ENCODE measurements at regions not wholly inside any gene's neighbourhood (a gene's known extent, or its start where the extent isn't known, plus 50 kb on each side); places are given as distances from the start of the nearest gene placed in this dataset.

DNA sequence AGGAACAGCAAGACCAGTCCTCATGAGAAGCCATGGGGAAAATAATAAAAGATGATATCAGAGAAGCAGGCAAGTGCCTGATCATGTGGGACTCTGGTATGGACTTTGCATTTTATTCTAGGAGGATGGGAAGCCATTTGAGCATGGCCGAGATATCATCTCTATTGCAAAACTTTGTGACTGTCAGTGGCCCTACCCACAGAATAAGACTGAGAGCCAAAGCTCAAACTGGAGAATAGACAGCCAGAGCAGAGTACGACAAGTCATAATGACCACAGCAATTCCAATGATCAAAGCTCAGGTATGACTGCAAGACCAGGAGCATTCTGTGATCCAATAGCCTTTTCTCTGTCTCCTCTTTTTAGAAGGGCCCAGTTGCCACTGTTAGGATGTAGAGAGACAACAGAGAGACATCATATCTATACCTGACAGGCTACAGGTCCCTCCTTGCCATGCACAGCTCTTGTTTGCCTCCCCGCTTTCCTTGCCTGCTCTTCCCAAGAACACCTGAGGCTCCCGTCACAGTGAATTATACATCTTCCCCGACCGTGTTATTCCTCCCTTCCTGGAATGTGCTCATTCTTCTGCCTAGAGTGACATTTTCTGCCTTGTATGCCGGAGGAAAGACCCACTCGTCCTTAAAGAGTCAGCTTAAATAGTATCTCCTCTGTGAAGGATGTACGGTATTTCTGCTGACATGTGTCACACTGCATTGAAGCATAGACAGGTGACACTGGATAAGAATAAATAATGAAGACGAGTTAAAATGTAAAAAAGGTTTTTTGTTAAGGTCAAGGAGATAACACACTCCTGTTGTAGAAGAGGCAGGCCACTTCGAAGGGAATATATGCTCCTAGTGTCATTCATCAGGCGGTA is 248.7 kb upstream of the MAP3K1 start:
- H3K27me3 ChIP-seq = no peaks in the 10 kb centered on the region
- WGBS, 2 donors = 88 to 89% methylated on average over 12 of the region's 12 CpGs
- H3K9me3 ChIP-seq = no peaks in the 10 kb centered on the region
- no peak for DNase-seq
- no peak for TF ChIP-seq EP300 (IDR thresholded peaks at IDR 0.05)
- TF ChIP-seq, protein P1, sequence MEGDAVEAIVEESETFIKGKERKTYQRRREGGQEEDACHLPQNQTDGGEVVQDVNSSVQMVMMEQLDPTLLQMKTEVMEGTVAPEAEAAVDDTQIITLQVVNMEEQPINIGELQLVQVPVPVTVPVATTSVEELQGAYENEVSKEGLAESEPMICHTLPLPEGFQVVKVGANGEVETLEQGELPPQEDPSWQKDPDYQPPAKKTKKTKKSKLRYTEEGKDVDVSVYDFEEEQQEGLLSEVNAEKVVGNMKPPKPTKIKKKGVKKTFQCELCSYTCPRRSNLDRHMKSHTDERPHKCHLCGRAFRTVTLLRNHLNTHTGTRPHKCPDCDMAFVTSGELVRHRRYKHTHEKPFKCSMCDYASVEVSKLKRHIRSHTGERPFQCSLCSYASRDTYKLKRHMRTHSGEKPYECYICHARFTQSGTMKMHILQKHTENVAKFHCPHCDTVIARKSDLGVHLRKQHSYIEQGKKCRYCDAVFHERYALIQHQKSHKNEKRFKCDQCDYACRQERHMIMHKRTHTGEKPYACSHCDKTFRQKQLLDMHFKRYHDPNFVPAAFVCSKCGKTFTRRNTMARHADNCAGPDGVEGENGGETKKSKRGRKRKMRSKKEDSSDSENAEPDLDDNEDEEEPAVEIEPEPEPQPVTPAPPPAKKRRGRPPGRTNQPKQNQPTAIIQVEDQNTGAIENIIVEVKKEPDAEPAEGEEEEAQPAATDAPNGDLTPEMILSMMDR (IDR thresholded peaks at IDR 0.05) = no peak
- TF ChIP-seq POLR2AphosphoS5 (IDR thresholded peaks at IDR 0.05) = no peak
- TF ChIP-seq POLR2A (IDR thresholded peaks at IDR 0.05) = no peak
- ATAC-seq (ENCODE audit: low FRiP score in 2 of 2) = no peak
- peaks cover 0 to 7% (median 2%) of the 10 kb centered on the region in 4 donors for H3K4me1 ChIP-seq
- no peak overlapping the region for H3K4me3 ChIP-seq
- H3K27ac ChIP-seq = no peak overlapping the region
- no peaks in the 10 kb centered on the region for H3K36me3 ChIP-seq

DNA sequence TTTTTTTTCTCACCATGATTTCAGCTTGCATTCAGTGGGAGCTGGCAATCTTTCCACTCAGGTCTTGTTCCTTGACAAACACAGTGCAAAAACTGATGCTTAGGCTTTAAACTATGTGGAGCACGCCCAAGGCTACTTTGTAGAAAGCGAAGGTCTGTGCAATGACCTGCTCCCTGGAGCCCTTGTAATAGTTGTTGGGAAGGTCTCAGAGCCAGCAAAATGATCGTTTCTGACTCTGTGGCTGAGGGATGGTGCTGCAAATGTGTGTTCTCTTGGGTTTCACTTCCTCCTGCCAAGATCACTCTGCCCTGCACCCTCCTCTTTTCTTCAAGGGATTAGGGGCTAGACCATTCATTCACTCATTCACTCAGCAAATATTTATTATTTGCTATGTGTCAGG is 249.7 kb upstream of the MAP3K1 start:
- H3K27me3 ChIP-seq = no peaks in the 10 kb centered on the region
- 51 to 65% methylated on average over 3 of the region's 3 CpGs for whole genome bisulfite sequencing, 2 donors

DNA sequence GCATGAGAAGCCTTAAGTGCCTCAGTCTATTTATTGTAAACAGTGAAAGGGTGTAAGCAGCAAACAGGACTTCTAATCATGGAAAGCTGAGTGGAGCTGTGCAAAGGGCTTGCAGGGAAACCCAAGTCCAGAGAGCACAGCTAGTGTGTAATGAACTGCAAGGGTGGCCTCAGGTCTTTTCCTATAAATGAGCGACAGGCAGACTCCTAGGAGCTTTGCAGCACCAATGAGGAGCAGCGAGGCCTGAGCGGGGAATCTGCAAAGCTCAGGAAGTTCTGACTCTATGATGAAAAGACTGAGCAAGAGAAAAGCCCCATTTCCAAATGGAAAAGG is 250.1 kb upstream of the MAP3K1 start:
- Histone ChIP-seq H3K9me3 (no peaks in the 10 kb centered on the region), H3K27me3 (no peaks in the 10 kb centered on the region), H3K4me1 (peaks cover 0 to 7% (median 2%) of the 10 kb centered on the region in 4 donors), H3K4me3 (no peak overlapping the region), H3K36me3 (no peaks in the 10 kb centered on the region), H3K27ac (no peak overlapping the region)
- TF ChIP-seq EP300 (IDR thresholded peaks at IDR 0.05) = no peak
- TF ChIP-seq POLR2AphosphoS5 (IDR thresholded peaks at IDR 0.05) = no peak
- TF ChIP-seq POLR2A (IDR thresholded peaks at IDR 0.05) = no peak
- TF ChIP-seq, protein P1 (IDR thresholded peaks at IDR 0.05) = no peak
- 68 to 95% methylated on average over 3 of the region's 3 CpGs for WGBS, 2 donors
- ATAC-seq (ENCODE audit: low FRiP score in 2 of 2) = no peak
- no peak for DNase-seq

More for the DNA sequence above, 249.7 kb upstream of the MAP3K1 start:
- Histone ChIP-seq H3K36me3 (no peaks in the 10 kb centered on the region), H3K4me1 (peaks cover 0 to 7% (median 2%) of the 10 kb centered on the region in 4 donors), H3K9me3 (no peaks in the 10 kb centered on the region), H3K27ac (no peak overlapping the region), H3K4me3 (no peak overlapping the region)
- TF ChIP-seq POLR2A (IDR thresholded peaks at IDR 0.05) (no peak), POLR2AphosphoS5 (IDR thresholded peaks at IDR 0.05) (no peak), EP300 (IDR thresholded peaks at IDR 0.05) (no peak)
- TF ChIP-seq, protein P1 (IDR thresholded peaks at IDR 0.05) = no peak
- DNase-seq = peak in 1 of 2 donors; percentile 33
- ATAC-seq (ENCODE audit: low FRiP score in 2 of 2) = peak in 1 of 2 donors; percentile 68

DNA sequence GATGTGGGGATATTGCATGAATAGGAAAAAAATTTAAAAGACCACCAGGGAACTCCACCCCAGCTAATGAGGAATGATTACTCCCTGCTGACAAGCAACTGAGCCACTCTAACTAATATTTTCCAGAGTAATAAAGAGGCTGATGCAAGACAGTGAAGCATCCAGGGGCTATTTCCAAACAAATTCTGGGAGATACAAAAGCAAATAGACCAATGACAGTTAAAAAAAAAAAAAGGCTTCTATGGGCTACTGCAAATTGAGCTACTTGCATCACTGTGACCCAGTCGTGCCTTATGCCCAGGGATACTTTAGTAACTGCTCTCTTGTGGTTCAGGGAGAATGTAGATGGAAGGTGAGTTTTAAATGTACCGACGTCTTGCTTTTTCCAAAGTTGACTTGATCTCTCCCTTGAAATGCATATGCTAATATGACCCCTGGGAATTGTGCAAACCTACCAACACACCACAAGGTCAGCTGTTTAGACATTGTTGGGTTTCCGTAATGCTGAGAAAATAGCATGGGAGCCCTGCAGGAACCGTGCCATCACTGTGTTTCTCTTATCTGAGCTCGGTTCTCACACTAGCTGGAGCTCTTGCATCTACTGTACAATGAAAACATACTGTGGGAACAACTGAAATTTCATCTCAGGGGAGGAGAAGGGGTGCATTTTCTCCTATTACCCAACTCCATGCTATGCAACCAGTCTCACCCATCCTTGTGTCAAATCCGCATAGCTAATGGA is 250.6 kb upstream of the MAP3K1 start:
- TF ChIP-seq POLR2AphosphoS5 (IDR thresholded peaks at IDR 0.05) (no peak), POLR2A (IDR thresholded peaks at IDR 0.05) (no peak), EP300 (IDR thresholded peaks at IDR 0.05) (no peak)
- TF ChIP-seq, protein P1 (IDR thresholded peaks at IDR 0.05) = no peak

More for the DNA sequence above, 250.6 kb upstream of the MAP3K1 start:
- Histone ChIP-seq H3K36me3 (no peaks in the 10 kb centered on the region), H3K27ac (no peak overlapping the region), H3K4me1 (peaks cover 0 to 7% (median under 1%) of the 10 kb centered on the region in 4 donors), H3K4me3 (no peak overlapping the region), H3K9me3 (no peaks in the 10 kb centered on the region), H3K27me3 (no peaks in the 10 kb centered on the region)
- 64 to 71% methylated on average over 7 of the region's 7 CpGs for WGBS, 2 donors
- DNase-seq = no peak
- ATAC-seq (ENCODE audit: low FRiP score in 2 of 2) = peak in 1 of 2 donors; percentile 69

Measured in upper lobe of left lung (tissue), 6 donors.